Endothelial cell of umbilical vein (primary cell): ENCODE measurements at regions not wholly inside any gene's neighbourhood (a gene's known extent, or its start where the extent isn't known, plus 50 kb on each side); places are given as distances from the start of the nearest gene placed in this dataset.

Source experiments
- BruUV-seq: library from RNA; stranded (reverse); fragments of 400-500 nt; replicated peaks from 2 replicates; lab custom pipeline; 2021; lab: Mats Ljungman, UMichigan
- CTCF ChIA-PET: fragments of 300-600, 350-600 bp; sonication (Branson Sonifier 250); formaldehyde crosslinking; loops from one replicate; lab custom pipeline; 2021; ENCODE audit warnings: antibody characterized with exemption, inconsistent platforms; lab: Charles Lee
- POLR2A ChIA-PET: fragments of 300-600, 350-600 bp; sonication (Branson Sonifier 250); formaldehyde crosslinking; loops from one replicate; lab custom pipeline; 2021; ENCODE audit warnings: antibody characterized with exemption, inconsistent platforms; lab: Charles Lee
- DNase-seq: peaks from one replicate; pipeline ENCODE4 v3.0.0-alpha.2; 2011; ENCODE audit warnings: low read depth, low spot score
- FAIRE-seq: peaks from 2 replicates; lab custom pipeline; 2011; peaks lifted over from hg19 to GRCh38; lab: Jason Lieb, UNC
- H2AFZ ChIP-seq: 2 replicates; pipeline ENCODE4 v1.6.0; 2012; ENCODE audit warnings: low read depth, low read length, control low read depth, inconsistent platforms
- H3K27ac ChIP-seq: 2 replicates; pipeline ENCODE4 v1.5.1; 2011; ENCODE audit warnings: low read depth, mild to moderate bottlenecking, control low read depth, low read length, moderate library complexity; ENCODE audit not compliant: insufficient read depth
- H3K27me3 ChIP-seq, 2 experiments: 2 replicates each; pipeline versions ENCODE4 v1.6.0 to v1.6.1; 2011; ENCODE audit warnings: low read length in 2 of 2, mixed read lengths in 1 of 2; ENCODE audit not compliant: control insufficient read depth in 2 of 2, insufficient read depth in 2 of 2
- H3K36me3 ChIP-seq, 2 experiments: 2 replicates in 1 of 2; 3 replicates in 1 of 2; pipeline ENCODE4 v1.5.1; 2011; ENCODE audit warnings: low read length in 2 of 2, mild to moderate bottlenecking in 1 of 2, moderate library complexity in 1 of 2; ENCODE audit not compliant: control insufficient read depth in 2 of 2, insufficient read depth in 2 of 2; ENCODE audit errors: extremely low read depth in 1 of 2
- H3K4me1 ChIP-seq: 3 replicates; pipeline ENCODE4 v1.5.1; 2011; ENCODE audit warnings: mild to moderate bottlenecking, low read length; ENCODE audit not compliant: control insufficient read depth, insufficient read depth; ENCODE audit errors: extremely low read depth
- H3K4me2 ChIP-seq: 2 replicates; pipeline ENCODE4 v1.6.1; 2011; ENCODE audit warnings: low read length, control low read depth, mixed read lengths; ENCODE audit not compliant: insufficient read depth
- H3K4me3 ChIP-seq, 3 experiments: fragments of 200-600 bp in 1 of 3; sonication (generic), shearing (Covaris generic) in 1 of 3; replicated peaks in 1 of 3; 2 replicates each; pipeline ENCODE4 v1.5.1; 2011 to 2016; ENCODE audit warnings: control low read depth in 3 of 3, low read length in 3 of 3, mild to moderate bottlenecking in 2 of 3, inconsistent platforms in 1 of 3, low read depth in 1 of 3, moderate library complexity in 1 of 3; ENCODE audit not compliant: insufficient read depth in 1 of 3
- H3K79me2 ChIP-seq: 2 replicates; pipeline ENCODE4 v1.6.0; 2012; ENCODE audit warnings: low read length, inconsistent platforms; ENCODE audit not compliant: control insufficient read depth, insufficient read depth
- H3K9ac ChIP-seq: replicated peaks from 2 replicates; pipeline ENCODE3; 2011; ENCODE audit warnings: low read length, control low read depth; ENCODE audit not compliant: insufficient read depth; ENCODE audit errors: extremely low read depth
- H3K9me1 ChIP-seq: replicated peaks from 3 replicates; pipeline ENCODE4 v1.6.0; 2011; ENCODE audit warnings: mild to moderate bottlenecking, low read length; ENCODE audit not compliant: control insufficient read depth, insufficient read depth; ENCODE audit errors: extremely low read depth
- H3K9me3 ChIP-seq: replicated peaks from 2 replicates; pipeline ENCODE4 v1.5.1; 2012; ENCODE audit warnings: low read length, inconsistent platforms; ENCODE audit not compliant: control insufficient read depth, insufficient read depth
- H4K20me1 ChIP-seq: replicated peaks from 2 replicates; pipeline ENCODE3; 2011; ENCODE audit warnings: mild to moderate bottlenecking, low read length; ENCODE audit not compliant: control insufficient read depth, insufficient read depth; ENCODE audit errors: extremely low read depth
- EZH2 ChIP-seq: IDR thresholded peaks from 2 replicates; pipeline ENCODE4 v1.6.1; 2012; ENCODE audit warnings: borderline replicate concordance, low read depth, mild to moderate bottlenecking, moderate library complexity, low read length, inconsistent platforms; ENCODE audit not compliant: severe bottlenecking
- FOS ChIP-seq: IDR thresholded peaks from 2 replicates; pipeline ENCODE4 v1.6.1; 2011; ENCODE audit warnings: mild to moderate bottlenecking, low read length, moderate library complexity, borderline replicate concordance; ENCODE audit not compliant: insufficient read depth
- GATA2 ChIP-seq: IDR thresholded peaks from 2 replicates; pipeline ENCODE4 v1.7.0; 2011; ENCODE audit warnings: low read depth, mild to moderate bottlenecking, moderate library complexity, mixed read lengths, low read length; ENCODE audit not compliant: insufficient read length, insufficient read depth
- JUN ChIP-seq: IDR thresholded peaks from 2 replicates; pipeline ENCODE4 v1.6.1; 2011; ENCODE audit warnings: borderline replicate concordance, low read depth; ENCODE audit not compliant: insufficient read length, insufficient read depth
- MAX ChIP-seq: IDR thresholded peaks from 2 replicates; pipeline ENCODE4 v1.6.1; 2011; ENCODE audit not compliant: insufficient read depth, insufficient read length
- MYC ChIP-seq: IDR thresholded peaks from one replicate; pipeline ENCODE4 v1.6.1; 2011; ENCODE audit warnings: mild to moderate bottlenecking, low read depth, low read length
- POLR2A ChIP-seq: IDR thresholded peaks from 2 replicates; pipeline ENCODE4 v1.6.1; 2012; ENCODE audit warnings: low read depth, mild to moderate bottlenecking, control low read depth, low read length
- POLR2AphosphoS5 ChIP-seq: IDR thresholded peaks from 2 replicates; pipeline ENCODE4 v1.6.1; 2012; ENCODE audit warnings: low read depth, mild to moderate bottlenecking, control low read depth, low read length, moderate library complexity; ENCODE audit not compliant: insufficient read depth
- dilution Hi-C: fragments of 300-500 bp; cut with MboI; formaldehyde crosslinking; loops from one replicate; pipeline ENCODE4 v1.15.0; 2019; ENCODE audit warnings: low sequenced_read_pairs; ENCODE audit not compliant: extremely low pct_ligation_motif_present
- intact Hi-C: fragments of 100-400 bp; cut with micrococcal nuclease; formaldehyde crosslinking; loops from one replicate; pipeline ENCODE4 v1.10.0; 2022
- TF ChIP-seq, protein P1 (sequence below), 2 donors: IDR thresholded peaks; 1 replicate in 1 of 2; 2 replicates in 1 of 2; pipeline ENCODE4 v1.5.1; 2011; ENCODE audit warnings: low read length in 2 of 2, mild to moderate bottlenecking in 2 of 2, moderate library complexity in 2 of 2, control low read depth in 1 of 2, inconsistent platforms in 1 of 2, low read depth in 1 of 2; ENCODE audit not compliant: insufficient read depth in 1 of 2; ENCODE audit errors: extremely low read depth in 1 of 2

- H2AFZ ChIP-seq: no peak overlapping the region
- dilution Hi-C loops: no loop called here
- no peaks in the 10 kb centered on the region for H3K79me2 ChIP-seq
- CTCF ChIA-PET: no interaction called here
- H3K36me3 ChIP-seq: no peaks in the 10 kb centered on the region
- peaks cover 0 to 3% of the 10 kb centered on the region in 2 experiments for H3K27me3 ChIP-seq
- no peaks in the 10 kb centered on the region for H3K9me3 ChIP-seq
- H3K4me1 ChIP-seq: no peaks in the 10 kb centered on the region
- H3K9me1 ChIP-seq: no peaks in the 10 kb centered on the region
- POLR2A ChIA-PET: no interaction called here
- no TSS peak for BruUV-seq
- TF ChIP-seq FOS (no peak), GATA2 (no peak), EZH2 (no peak), MYC (no peak), POLR2AphosphoS5 (no peak), JUN (no peak), POLR2A (no peak), MAX (no peak)
- TF ChIP-seq, protein P1, sequence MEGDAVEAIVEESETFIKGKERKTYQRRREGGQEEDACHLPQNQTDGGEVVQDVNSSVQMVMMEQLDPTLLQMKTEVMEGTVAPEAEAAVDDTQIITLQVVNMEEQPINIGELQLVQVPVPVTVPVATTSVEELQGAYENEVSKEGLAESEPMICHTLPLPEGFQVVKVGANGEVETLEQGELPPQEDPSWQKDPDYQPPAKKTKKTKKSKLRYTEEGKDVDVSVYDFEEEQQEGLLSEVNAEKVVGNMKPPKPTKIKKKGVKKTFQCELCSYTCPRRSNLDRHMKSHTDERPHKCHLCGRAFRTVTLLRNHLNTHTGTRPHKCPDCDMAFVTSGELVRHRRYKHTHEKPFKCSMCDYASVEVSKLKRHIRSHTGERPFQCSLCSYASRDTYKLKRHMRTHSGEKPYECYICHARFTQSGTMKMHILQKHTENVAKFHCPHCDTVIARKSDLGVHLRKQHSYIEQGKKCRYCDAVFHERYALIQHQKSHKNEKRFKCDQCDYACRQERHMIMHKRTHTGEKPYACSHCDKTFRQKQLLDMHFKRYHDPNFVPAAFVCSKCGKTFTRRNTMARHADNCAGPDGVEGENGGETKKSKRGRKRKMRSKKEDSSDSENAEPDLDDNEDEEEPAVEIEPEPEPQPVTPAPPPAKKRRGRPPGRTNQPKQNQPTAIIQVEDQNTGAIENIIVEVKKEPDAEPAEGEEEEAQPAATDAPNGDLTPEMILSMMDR (IDR thresholded peaks at IDR 0.05; ENCODE audit: extremely low read depth in 1 of 2, insufficient read depth in 1 of 2, low read depth in 1 of 2, low read length in 2 of 2): no peak
- no peaks in the 10 kb centered on the region for H4K20me1 ChIP-seq
- no peak for DNase-seq
- no peak overlapping the region for H3K4me2 ChIP-seq
- no peak overlapping the region for H3K4me3 ChIP-seq
- intact Hi-C loops: no loop called here
- H3K27ac ChIP-seq: no peak overlapping the region
- FAIRE-seq: no peak
- H3K9ac ChIP-seq: no peak overlapping the region
These were observed 50.7 kb upstream of the SCG2 start for GRCh38 chr2:223652902-223653301.
